ENCODE measurements at regions not wholly inside any gene's neighbourhood (a gene's known extent, or its start where the extent isn't known, plus 50 kb on each side); places are given as distances from the start of the nearest gene placed in this dataset.
"Not testable (repeated sequence)": the region's sequence is repeated elsewhere in the genome, so short reads cannot be mapped to it uniquely, and the experiment has no call there.

DNA sequence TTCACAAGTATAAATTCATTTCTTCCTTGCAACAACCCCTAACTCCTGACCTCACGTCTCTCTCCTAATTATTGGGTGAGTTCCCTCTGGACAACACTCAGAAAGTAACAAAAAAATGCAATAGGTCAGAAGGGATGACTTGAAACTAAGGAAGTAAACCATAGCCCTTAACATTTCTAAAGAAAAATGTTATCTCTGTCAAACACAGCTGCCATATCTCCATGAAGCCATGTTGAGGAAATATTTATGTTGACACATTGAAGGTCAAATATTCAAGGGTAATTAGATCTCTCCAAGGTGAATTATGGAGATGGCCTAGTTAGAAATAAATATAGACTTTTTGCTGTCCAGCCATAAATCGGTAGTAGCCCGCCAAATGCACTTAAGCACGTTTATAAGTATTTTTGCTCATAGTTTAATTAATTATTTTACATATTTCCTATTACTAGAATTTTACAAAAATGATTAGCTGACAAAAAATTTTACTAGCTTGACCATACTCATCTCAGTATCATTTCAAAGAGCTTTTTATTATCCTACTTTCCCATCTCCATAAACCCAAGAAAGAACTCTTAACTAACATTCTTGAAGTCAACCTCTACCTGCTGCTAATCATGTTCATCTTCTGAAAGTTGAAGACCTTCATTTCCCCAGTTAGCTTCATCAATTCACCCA is 160.1 kb upstream of the PKN2 start:
- no peak for DNase-seq

DNA sequence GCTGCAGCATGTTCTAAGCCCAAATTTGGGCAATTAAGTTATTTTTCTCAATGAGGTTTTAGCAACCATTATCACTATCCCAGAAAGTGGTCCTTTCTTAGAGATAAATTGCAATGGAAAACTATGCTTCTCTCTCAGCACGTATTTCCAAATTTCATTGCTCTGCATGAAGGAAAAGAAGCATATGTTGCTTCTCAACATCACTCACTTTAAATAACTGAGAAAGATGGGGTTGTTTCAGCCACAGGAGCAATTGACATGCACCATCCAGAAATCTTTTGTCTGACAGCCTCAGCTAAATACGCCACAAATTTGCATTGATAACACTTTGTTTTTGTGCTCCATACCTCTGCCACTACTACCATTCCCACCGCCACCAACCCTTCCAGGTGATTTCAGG is 157.6 kb upstream of the PKN2 start:
- no peak for DNase-seq

DNA sequence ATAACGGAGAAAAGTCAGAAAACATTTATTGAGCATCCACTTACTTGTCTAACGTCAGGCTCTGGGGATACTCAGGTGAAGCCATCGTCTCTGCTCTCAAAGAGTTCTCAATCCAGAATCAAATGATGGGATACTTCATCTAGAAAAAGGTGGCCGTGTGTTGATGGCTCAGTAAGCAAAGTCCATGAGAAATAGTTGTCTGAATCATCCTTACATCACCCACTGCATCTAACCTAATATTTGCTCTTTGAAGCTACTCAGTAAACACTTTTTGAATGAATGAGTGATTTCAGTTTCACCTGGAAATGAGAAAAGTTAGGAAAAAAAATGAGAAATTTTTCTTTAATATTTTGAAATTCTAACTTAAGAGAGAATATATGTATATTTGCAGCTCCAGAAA is 155.3 kb upstream of the PKN2 start:
- no peak for DNase-seq

DNA sequence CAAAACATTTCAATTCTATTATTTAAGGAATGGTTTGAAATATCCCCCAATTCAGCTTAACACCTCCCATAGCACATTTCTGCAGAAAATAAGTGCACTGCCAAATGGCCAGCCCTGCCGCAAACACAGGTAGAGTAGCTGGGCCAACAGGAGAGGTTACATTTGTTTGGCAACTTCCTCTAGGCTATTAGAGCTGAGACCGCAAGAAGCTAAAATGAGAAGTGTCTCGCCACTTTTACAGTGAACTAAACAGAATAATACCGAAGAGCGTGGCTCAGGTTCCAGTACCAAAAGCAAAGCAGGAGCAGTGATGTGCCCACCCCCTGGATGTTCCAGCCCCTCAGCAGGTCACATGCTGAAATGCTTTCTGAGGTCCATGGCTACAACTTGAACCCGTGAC is 154.5 kb upstream of the PKN2 start:
- no peak for DNase-seq

DNA sequence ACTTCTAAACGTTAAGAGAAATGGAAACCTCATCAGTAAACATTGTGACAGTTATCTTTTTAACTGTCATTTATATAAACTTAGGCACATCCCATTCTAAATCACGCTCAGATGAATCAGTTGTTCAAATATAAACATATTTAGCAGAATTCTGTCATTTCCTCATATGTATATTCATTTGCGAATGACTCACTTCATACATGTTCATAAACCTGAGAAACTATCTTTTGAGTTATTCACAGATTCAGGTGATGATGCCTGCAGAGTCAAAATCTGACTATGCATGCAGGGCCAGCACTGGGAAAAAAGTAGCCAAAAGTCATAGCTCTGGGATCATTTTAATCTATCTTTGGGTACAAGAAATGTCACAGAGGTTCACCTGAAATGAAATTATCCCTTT is 153.8 kb upstream of the PKN2 start:
- no peak for DNase-seq

DNA sequence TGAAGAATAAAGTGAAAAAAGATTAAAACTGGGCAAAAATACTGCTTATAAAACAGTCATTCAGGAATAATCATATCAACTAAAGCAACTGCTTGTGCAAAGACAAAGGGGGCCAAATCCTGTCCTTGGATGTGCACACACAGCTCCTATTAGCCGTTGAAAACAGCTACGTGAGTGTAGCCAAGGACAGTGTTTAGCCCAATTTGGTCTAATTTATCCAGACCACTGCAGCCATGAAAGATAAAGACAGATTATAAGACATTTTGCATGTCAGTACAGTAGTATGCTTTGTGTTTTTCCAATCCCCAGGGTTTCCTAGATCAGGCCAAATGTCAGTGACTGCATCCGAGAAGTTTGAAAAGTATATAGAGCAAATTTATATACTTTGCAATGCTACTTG is 146.3 kb upstream of the PKN2 start:
- DNase-seq = no peak

DNA sequence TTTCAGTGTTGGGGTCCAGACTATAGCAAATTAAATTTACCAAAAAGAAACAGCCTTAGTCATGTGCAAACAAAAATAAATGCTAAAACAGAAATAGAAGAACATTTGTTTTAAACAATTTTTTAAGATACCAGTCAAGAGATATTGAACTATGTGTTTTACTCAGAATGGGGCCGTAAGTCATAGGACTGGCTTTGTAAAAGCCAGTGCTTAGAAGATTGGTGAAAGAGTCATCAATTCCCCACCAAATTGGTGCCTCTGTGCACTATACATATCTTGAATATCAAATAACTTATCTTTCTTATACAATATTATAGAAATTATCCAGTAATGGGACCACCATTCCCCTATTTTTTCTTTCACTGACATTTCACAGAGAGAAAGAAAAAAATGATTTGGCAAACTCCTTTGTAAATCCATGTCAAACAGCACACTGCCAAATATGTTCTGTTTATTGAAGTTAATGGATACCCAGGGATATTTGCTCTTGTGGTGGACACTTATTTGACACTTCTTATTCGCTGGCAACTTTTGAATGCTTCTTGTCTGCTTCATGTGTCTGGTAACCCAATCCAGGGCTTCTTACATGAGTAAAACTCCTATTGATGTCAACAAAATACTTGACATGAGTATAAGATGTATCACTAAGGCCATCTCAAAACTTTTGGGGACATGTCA is 145.7 kb upstream of the PKN2 start:
- DNase-seq = no peak

DNA sequence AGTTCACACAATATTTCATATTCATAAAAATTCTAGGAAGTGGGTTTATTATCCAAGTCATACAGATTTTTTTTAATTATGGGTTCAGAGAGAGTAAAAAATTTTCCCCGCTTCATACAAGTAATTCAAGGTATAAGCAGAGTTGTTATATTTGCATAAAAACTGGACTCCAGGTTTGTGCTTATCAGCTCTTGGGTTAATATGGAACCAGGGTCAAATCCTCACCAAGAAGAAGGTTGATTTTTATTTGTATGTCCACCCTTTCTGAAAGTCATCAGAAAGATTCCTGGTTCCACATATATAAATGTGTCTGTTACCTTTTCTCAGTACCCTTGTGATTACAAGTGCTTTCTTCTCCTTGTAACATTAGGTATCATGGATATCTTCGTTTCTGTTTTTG is 143.8 kb upstream of the PKN2 start:
- DNase-seq = no peak

DNA sequence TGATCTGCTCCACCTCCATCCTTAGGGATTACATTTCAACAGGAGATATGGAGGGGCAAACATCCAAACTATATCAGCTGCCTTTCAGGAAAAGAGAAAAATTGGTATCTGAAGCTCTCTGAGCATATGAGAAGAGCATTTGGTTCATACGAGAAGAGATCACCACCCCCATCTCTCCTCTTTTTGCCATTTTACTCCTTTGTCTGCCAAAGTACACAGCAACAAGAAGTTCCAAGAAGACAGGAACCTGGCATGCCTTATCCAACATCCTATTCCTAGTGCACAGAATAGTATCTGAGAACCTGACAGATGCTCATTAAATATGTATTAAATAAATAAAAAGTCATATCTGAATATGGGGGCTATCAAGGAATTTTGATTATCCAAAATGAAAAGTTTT is 142.5 kb upstream of the PKN2 start:
- no peak for DNase-seq

DNA sequence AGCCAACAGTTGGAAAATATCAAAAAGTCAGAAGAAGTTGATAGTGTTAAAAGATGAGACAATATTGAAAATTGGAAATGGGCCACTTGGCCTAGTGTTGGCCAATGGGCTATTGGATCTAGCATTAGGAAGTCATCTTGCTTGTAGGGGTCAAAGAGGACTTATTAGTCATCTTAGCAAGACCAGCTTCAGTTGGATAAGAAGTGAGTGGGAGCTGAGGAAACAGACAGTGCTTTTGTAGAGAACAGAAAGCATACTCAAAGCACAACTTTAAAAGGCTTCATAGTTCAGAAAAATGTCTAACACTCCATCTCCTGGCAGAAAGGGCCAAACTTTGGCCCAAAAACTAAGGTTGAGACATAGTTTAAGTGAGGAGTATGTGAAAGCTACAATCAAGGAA is 139.9 kb upstream of the PKN2 start:
- no peak for DNase-seq

DNA sequence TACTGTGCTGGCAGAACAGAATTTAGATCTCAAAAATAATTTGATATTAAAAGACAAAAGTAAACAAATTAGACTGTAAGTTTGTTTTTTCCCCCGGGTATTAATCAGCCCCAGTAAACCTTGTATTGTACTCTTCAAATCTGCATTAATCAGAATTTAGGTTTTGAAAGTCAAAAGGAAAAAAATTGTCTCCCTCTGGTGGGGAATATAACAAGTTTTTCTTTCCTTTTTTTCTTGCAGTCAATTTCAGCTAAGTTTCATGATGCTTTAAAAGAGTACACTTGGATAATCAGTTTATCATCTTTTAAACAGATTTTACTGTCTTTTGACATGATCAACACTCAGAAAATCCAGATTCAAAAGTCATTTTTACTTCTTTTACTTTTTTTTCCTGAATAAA is 134.5 kb upstream of the PKN2 start:
- no peak for DNase-seq

DNA sequence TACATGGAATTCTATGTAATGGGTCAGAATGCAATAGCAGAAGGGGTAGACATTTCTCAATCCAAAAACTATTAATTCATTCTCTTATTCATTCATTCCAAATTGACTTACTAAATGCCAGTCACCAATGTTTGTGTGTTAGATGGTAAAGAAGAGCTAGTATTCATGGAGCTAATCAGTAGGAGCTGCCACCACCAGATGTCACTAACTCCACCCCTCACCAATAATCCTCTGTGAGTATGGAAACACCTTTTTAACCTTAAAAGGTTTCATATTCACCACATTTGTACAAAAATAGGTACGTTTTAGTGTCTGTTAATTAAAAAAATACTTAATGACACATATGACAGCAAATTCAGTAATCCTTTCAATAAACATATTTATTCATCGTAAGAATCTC is 131.8 kb upstream of the PKN2 start:
- no peak for DNase-seq

DNA sequence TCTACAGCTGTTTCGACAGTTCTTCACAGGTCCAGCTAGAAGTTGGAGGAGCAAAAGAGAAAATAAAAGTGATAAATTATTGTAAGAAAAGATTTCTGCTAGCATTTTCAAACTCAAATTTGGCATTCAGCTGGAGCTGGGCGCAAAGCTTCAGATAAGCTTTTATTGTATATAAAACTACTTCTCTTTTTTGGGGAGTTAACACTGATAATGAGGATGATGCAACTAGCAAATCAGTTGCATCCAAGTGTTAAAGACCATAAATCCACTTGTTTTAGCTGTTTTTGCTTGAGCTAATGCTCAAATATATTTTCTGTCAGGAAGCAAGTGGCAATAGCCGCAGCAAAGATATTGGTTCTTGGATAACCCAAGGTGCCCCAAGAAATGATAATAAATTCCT is 127.1 kb upstream of the PKN2 start:
- no peak for DNase-seq

DNA sequence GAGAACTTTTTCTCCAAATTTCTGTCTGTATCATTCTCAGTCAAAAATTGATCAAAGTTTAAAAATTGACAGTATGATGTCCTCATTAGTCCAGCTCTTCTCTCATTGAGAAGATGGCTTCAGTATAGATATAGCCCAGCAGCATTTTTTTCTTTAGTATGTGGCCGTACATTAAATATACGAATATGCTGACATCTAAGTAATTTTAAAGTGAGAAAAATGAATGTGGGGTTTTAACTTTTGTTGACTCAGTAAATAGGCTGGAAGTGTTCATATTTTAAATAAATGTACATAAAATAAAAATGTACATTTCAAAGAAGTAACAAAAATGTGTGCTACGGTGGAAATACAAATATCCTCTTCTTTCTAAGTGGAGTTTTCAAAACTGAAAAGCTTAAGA is 123.5 kb upstream of the PKN2 start:
- no peak for DNase-seq

DNA sequence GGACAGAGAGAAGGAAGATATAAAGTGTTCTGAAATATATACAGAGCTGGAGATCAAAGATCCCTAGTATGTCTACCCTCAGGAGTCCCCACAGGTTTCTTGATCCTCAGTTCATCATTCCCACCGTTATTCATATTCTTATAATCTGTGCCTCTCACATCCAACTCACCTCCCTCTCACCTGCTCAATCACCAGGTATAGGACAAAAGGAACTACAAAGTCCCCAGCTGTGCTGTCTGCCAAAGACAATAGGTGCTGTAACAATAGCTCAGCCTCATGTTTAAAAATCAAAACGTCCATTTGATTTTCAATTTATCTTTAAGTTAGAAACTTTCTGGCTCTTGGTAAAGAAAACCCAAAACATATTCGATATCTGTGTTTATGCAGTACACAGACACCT is 121.1 kb upstream of the PKN2 start:
- DNase-seq = no peak

DNA sequence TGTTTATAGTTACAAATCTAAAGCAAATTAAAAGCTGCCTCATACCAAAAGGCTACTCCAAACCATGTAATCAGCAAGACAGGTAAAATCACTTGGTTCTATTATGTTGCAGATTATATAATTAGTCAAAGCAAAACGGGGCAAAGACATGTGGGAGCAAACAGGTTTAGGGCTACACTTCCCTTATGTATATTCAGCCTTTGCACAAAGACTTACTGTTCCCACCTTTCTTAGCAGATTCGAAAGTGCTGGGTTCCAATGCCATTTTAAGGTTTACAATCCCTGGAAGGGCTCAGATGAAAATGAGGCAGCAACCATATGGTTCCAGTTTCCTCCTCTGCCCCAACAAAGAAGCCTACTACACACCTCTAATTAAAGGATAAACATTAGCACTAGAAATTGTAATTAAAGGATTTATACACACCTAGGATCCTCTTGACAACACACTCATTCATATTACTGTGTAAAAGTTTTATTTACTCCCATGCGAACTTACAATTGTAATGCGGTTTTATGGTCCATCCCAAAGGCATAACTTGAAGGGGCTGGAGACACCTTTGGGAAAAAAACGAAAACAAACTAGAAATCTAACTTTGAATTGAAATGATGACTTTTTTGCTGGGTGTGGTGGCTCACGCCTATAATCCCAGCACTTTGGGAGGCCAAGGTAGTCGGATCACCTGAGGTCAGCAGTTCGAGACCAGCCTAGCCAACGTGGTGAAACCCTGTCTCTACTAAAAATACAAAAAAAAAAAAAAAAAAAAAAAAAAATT is 117.3 kb upstream of the PKN2 start:
- DNase-seq = no peak

DNA sequence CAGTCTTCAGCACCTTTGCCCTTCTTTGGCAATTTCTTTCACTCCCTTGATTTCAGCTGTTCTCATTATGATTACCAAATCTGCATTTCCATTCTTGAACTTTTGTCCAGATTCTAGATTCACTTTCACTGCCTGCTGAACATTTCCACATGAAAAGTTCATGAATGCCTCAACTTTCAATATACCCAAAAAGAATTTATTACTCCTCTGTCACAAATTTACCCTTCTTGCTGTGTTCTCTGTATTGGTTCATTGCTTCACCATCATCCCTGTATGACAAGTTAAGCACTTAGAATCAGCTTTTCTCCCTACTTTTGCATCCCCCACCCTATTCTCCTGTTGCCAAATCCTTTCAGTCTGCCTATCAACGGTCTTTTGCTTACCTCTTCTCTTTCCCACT is 112.6 kb upstream of the PKN2 start:
- DNase-seq = no peak

DNA sequence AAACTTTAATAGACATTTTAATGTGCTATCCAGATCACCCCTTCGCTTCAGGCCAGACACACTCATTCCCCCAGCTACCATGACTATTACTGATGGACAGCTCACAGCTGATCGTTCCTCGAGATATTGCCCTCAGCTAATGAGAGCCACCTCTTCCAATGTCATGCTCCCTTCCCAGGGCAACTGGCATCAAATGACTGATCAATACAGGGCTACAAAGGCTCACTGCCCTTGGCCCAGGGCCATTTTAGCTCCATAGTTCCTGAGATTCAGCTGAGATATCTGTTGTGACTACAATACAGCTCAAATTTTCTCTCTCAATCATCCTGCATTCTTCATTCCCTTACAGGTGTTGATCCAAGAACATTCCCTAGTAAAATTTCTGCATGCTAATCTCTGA is 104.5 kb upstream of the PKN2 start:
- DNase-seq = no peak

DNA sequence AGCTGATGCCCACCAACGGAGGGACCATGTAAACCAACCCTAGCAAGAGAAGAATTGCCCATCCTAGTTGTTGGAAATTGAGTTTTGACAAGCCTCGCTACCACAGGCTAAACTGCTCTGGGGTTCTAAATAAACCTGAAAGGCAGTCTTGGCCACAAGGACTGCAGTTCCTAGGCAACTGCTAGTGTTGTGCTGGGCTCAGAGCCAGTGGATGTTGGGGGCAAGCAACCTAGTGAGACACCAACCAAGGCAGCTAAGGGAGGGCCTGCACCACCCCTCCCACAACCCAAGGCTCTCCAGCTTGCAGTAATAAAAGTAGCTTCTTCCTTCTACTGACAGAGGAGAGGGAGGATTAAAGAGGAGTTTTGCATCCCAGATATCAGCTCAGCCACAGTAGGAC is 102.4 kb upstream of the PKN2 start:
- DNase-seq = no peak

DNA sequence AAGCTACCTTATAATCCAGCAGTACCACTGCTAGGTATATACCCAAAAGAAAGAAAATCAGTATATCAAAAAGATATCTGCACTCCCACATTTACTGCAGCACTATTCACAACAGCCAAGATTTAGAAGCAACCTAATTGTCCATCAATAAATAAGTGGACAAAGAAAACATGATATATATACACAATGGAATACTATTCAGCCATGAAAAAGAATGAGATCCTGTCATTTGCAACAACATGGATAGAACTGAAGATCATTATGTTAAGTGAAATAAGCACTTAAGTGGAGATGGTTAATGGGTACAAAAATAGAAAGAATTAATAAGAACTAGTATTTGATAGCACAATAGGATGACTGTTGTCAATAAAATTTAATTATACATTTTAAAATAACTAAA is 90.7 kb upstream of the PKN2 start:
- DNase-seq = no peak

DNA sequence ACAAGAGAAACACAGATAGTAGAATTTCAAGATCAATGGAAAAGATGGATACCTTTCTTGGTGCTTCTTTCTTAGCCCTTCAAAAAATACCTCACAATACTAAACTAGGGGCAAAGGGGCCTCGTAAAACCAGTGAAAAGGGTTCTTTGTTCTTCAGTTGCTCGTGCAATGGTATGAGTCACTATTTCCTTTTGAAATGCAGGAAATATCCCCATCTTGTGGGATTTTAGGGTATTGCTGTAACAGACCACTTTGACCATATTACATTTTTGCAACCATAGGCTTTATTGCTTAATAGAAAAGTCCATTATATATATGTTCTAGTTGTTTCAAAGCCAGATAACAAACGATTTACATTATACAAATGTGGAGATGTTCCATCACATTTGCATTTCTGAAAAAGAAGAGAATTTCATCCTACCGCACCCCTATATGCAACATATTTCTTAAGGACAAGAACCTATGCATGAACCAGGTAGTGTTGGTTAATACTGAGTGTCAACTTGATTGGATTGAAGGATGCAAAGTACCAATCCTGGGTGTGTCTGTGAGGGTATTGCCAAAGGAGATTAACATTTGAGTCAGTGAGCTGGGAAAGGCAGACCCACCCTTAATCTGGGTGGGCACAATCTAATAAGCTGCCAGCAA is 88.6 kb upstream of the PKN2 start:
- DNase-seq = no peak

DNA sequence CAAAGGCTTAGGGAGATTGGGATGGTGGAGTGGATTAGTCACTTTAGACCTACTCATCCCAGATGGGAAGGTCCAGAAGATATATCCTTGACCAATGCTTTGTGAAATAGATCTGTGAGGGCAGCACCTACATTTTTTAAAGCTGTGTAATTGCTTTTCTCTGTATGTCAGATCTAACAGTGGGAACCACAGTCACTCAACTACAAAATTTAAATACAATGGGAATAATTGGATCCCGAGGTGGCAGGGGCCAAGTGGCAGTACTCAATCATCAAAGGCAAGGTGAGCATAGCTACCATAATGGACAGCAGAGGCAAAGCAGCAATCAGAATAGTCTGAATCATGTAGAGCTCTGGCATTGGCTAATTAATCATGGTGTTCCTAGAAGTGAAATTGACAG is 86.1 kb upstream of the PKN2 start:
- DNase-seq = not testable (repeated sequence)

DNA sequence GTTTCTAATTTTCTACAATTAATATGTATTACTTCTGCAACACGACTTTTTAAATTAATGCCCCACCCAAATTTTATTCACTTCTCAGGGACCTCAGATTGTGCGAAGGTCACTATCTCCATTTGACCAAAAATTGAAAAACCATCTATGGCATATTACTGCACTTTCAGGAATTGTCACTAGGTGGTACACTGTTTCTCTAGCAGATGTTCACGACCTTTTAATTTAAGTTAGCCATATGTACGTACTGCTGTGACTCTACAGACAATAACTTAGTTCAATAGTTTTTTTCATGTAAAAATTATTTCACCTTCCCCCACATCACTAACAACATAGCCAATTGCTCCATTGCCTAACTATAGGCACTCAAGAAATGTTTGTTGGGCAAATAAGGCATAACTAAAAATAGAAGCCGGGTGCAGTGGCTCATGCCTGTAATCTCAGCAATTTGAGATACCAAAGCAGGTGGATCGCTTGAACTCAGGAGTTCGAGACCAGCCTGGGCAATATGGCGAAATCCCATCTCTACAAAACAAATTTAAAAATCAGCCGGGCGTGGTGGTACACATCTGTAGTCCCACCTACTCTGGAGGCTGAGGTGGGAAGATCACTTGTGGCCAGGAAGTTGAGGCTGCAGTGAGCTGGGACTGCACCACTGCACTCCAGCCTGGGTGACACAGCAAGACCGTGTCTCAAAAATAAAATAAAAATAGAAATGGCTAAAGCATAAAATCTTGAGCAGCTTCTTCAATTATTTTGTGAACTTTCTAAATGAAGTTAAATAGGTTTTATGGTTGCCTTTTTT is 75.7 kb upstream of the PKN2 start:
- DNase-seq = no peak

Measured in NCI-H1092 (cell line).